ENCODE measurements at regions not wholly inside any gene's neighbourhood (a gene's known extent, or its start where the extent isn't known, plus 50 kb on each side); places are given as distances from the start of the nearest gene placed in this dataset.

GRCh38 chr11:112465433-112466024 is 204.9 kb upstream of the PLET1 start:
- TF ChIP-seq TAF1 (IDR thresholded peaks at IDR 0.05; ENCODE audit: borderline replicate concordance, insufficient read depth, low read length) (no peak), SIN3A (IDR thresholded peaks at IDR 0.05; ENCODE audit: borderline replicate concordance, insufficient read depth, low read length) (no peak), POLR2AphosphoS5 (IDR thresholded peaks at IDR 0.05; ENCODE audit: low read depth, low read length) (no peak), FOXP2 (optimal IDR thresholded peaks at IDR 0.05; ENCODE audit: borderline replicate concordance, extremely low read depth, extremely low read length, insufficient read depth) (no peak), REST (IDR thresholded peaks at IDR 0.05; ENCODE audit: insufficient read depth in 1 of 2, low read depth in 2 of 2, low read length in 2 of 2) (no peak)

- TF ChIP-seq TAF1 (IDR thresholded peaks at IDR 0.05; ENCODE audit: borderline replicate concordance, insufficient read depth, low read length) (no peak), POLR2AphosphoS5 (IDR thresholded peaks at IDR 0.05; ENCODE audit: low read depth, low read length) (no peak), SIN3A (IDR thresholded peaks at IDR 0.05; ENCODE audit: borderline replicate concordance, insufficient read depth, low read length) (no peak), REST (IDR thresholded peaks at IDR 0.05; ENCODE audit: insufficient read depth in 1 of 2, low read depth in 2 of 2, low read length in 2 of 2) (no peak), FOXP2 (optimal IDR thresholded peaks at IDR 0.05; ENCODE audit: borderline replicate concordance, extremely low read depth, extremely low read length, insufficient read depth) (no peak)
These were observed 207.1 kb upstream of the PLET1 start for GRCh38 chr11:112467721-112468120.

- no peak for TF ChIP-seq SIN3A (IDR thresholded peaks at IDR 0.05; ENCODE audit: borderline replicate concordance, insufficient read depth, low read length)
- TF ChIP-seq POLR2AphosphoS5 (IDR thresholded peaks at IDR 0.05; ENCODE audit: low read depth, low read length): no peak
- TF ChIP-seq TAF1 (IDR thresholded peaks at IDR 0.05; ENCODE audit: borderline replicate concordance, insufficient read depth, low read length): no peak
- TF ChIP-seq FOXP2 (optimal IDR thresholded peaks at IDR 0.05; ENCODE audit: borderline replicate concordance, extremely low read depth, extremely low read length, insufficient read depth): no peak
- TF ChIP-seq REST (IDR thresholded peaks at IDR 0.05; ENCODE audit: insufficient read depth in 1 of 2, low read depth in 2 of 2, low read length in 2 of 2): no peak
These were observed 208.7 kb upstream of the PLET1 start for GRCh38 chr11:112469376-112469775.

- TF ChIP-seq REST (IDR thresholded peaks at IDR 0.05; ENCODE audit: insufficient read depth in 1 of 2, low read depth in 2 of 2, low read length in 2 of 2): no peak
These were observed 209.7 kb upstream of the PLET1 start for GRCh38 chr11:112470355-112470754.

- TF ChIP-seq FOXP2 (optimal IDR thresholded peaks at IDR 0.05; ENCODE audit: borderline replicate concordance, extremely low read depth, extremely low read length, insufficient read depth) (no peak), TAF1 (IDR thresholded peaks at IDR 0.05; ENCODE audit: borderline replicate concordance, insufficient read depth, low read length) (no peak), REST (IDR thresholded peaks at IDR 0.05; ENCODE audit: insufficient read depth in 1 of 2, low read depth in 2 of 2, low read length in 2 of 2) (no peak), SIN3A (IDR thresholded peaks at IDR 0.05; ENCODE audit: borderline replicate concordance, insufficient read depth, low read length) (no peak), POLR2AphosphoS5 (IDR thresholded peaks at IDR 0.05; ENCODE audit: low read depth, low read length) (no peak)
These were observed 211.1 kb upstream of the PLET1 start for GRCh38 chr11:112471731-112472130.
